ENCODE measurements at regions not wholly inside any gene's neighbourhood (a gene's known extent, or its start where the extent isn't known, plus 50 kb on each side); places are given as distances from the start of the nearest gene placed in this dataset.

DNA sequence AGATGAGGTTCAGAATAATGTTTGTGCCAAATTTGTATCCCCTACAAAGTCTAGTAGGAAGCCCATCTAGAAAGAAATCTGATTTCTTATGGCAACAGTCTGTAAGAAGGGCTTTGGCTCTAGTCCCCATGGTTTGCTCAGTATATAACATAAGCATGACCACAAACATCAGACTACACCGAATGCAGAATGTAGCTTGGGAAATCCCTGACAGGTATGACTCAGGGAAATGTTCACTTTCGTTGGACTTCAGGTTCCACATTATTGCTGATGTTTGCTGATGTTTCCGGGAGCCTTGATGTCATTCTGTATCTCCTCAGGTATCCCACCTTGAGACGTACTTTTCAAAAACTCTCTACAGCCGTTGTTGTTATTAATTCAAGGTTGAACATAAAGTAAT is 304.4 kb upstream of the TGFBR2 start:
- H3K9me2 ChIP-seq (replicated peaks; ENCODE audit: insufficient read depth), result no peaks in the 10 kb centered on the region
- H2AFZ ChIP-seq, result no peak overlapping the region
- no peak overlapping the region for H3K4me2 ChIP-seq
- no peaks in the 10 kb centered on the region for H3K27me3 ChIP-seq
- H4K20me1 ChIP-seq (ENCODE audit: insufficient read depth, poor library complexity, severe bottlenecking), result no peaks in the 10 kb centered on the region
- H3K36me3 ChIP-seq (replicated peaks; ENCODE audit: insufficient read depth, low read depth), result no peaks in the 10 kb centered on the region
- no peaks in the 10 kb centered on the region for H3K9me3 ChIP-seq (ENCODE audit: low read depth)
- no peaks in the 10 kb centered on the region for H3K4me1 ChIP-seq (ENCODE audit: insufficient read depth)
- DNase-seq (ENCODE audit: low spot score), result peak; percentile 13
- 65% methylated on average over 5 of the region's 5 CpGs for WGBS (ENCODE audit: low lambda C conversion rate, missing lambda C conversion rate)
- H3K79me2 ChIP-seq, result no peaks in the 10 kb centered on the region
- no peak overlapping the region for H3K4me3 ChIP-seq
- no peak for TF ChIP-seq EZH2phosphoT487 (IDR thresholded peaks at IDR 0.05; ENCODE audit: low read depth, severe bottlenecking, unreplicated experiment)
- TF ChIP-seq, protein P1, sequence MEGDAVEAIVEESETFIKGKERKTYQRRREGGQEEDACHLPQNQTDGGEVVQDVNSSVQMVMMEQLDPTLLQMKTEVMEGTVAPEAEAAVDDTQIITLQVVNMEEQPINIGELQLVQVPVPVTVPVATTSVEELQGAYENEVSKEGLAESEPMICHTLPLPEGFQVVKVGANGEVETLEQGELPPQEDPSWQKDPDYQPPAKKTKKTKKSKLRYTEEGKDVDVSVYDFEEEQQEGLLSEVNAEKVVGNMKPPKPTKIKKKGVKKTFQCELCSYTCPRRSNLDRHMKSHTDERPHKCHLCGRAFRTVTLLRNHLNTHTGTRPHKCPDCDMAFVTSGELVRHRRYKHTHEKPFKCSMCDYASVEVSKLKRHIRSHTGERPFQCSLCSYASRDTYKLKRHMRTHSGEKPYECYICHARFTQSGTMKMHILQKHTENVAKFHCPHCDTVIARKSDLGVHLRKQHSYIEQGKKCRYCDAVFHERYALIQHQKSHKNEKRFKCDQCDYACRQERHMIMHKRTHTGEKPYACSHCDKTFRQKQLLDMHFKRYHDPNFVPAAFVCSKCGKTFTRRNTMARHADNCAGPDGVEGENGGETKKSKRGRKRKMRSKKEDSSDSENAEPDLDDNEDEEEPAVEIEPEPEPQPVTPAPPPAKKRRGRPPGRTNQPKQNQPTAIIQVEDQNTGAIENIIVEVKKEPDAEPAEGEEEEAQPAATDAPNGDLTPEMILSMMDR (IDR thresholded peaks at IDR 0.05; ENCODE audit: poor library complexity), result no peak
- no peak for TF ChIP-seq EZH2 (IDR thresholded peaks at IDR 0.05; ENCODE audit: borderline replicate concordance)
- no peak overlapping the region for H3K27ac ChIP-seq

DNA sequence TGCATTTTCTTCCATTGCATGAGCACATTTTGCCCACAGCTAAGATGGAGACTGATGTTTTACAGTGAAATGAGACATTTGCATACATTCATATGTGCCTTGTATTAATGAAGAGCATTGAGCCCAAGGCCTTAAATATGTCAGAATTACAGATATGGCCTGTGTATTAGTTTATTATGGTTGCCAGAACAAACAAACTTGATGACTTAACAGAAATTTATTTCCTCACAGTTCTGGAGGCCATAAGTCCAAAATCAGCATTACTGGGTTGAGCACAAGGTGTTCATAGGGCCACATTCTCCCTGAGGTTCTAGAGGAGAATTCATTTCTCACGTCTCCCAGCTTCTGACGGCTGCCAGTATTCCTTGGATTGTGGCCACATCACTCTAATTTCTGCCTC is 302.6 kb upstream of the TGFBR2 start:
- Histone ChIP-seq H3K9me3 (ENCODE audit: low read depth) (no peaks in the 10 kb centered on the region), H2AFZ (no peak overlapping the region), H3K4me3 (no peak overlapping the region), H3K27ac (no peak overlapping the region), H3K4me2 (no peak overlapping the region), H4K20me1 (ENCODE audit: insufficient read depth, poor library complexity, severe bottlenecking) (no peaks in the 10 kb centered on the region), H3K79me2 (no peaks in the 10 kb centered on the region), H3K9me2 (replicated peaks; ENCODE audit: insufficient read depth) (no peaks in the 10 kb centered on the region), H3K4me1 (ENCODE audit: insufficient read depth) (no peaks in the 10 kb centered on the region), H3K36me3 (replicated peaks; ENCODE audit: insufficient read depth, low read depth) (no peaks in the 10 kb centered on the region), H3K27me3 (no peaks in the 10 kb centered on the region)
- WGBS (ENCODE audit: low lambda C conversion rate, missing lambda C conversion rate), result 98% methylated on average over 2 of the region's 2 CpGs
- no peak for DNase-seq (ENCODE audit: low spot score)
- no peak for TF ChIP-seq EZH2phosphoT487 (IDR thresholded peaks at IDR 0.05; ENCODE audit: low read depth, severe bottlenecking, unreplicated experiment)
- TF ChIP-seq, protein P1 (IDR thresholded peaks at IDR 0.05; ENCODE audit: poor library complexity), result no peak
- TF ChIP-seq EZH2 (IDR thresholded peaks at IDR 0.05; ENCODE audit: borderline replicate concordance), result no peak

GRCh38 chr3:30305021-30305420 is 301.4 kb upstream of the TGFBR2 start:
- Histone ChIP-seq H2AFZ (no peak overlapping the region), H3K27ac (no peak overlapping the region), H3K9me3 (ENCODE audit: low read depth) (no peaks in the 10 kb centered on the region), H3K4me2 (no peak overlapping the region), H3K79me2 (no peaks in the 10 kb centered on the region), H3K27me3 (no peaks in the 10 kb centered on the region), H3K4me1 (ENCODE audit: insufficient read depth) (no peaks in the 10 kb centered on the region), H4K20me1 (ENCODE audit: insufficient read depth, poor library complexity, severe bottlenecking) (no peaks in the 10 kb centered on the region), H3K9me2 (replicated peaks; ENCODE audit: insufficient read depth) (no peaks in the 10 kb centered on the region), H3K36me3 (replicated peaks; ENCODE audit: insufficient read depth, low read depth) (no peaks in the 10 kb centered on the region), H3K4me3 (no peak overlapping the region)
- WGBS (ENCODE audit: low lambda C conversion rate, missing lambda C conversion rate), result 82% methylated on average over 3 of the region's 3 CpGs
- DNase-seq (ENCODE audit: low spot score), result no peak
- TF ChIP-seq, protein P1 (IDR thresholded peaks at IDR 0.05; ENCODE audit: poor library complexity), result no peak
- no peak for TF ChIP-seq EZH2phosphoT487 (IDR thresholded peaks at IDR 0.05; ENCODE audit: low read depth, severe bottlenecking, unreplicated experiment)
- no peak for TF ChIP-seq EZH2 (IDR thresholded peaks at IDR 0.05; ENCODE audit: borderline replicate concordance)

- H3K79me2 ChIP-seq, result no peaks in the 10 kb centered on the region
Measured at GRCh38 chr3:30306896-30307295, 299.5 kb upstream of the TGFBR2 start.

More at GRCh38 chr3:30306896-30307295, 299.5 kb upstream of the TGFBR2 start:
- TF ChIP-seq EZH2phosphoT487 (IDR thresholded peaks at IDR 0.05; ENCODE audit: low read depth, severe bottlenecking, unreplicated experiment), result no peak
- TF ChIP-seq EZH2 (IDR thresholded peaks at IDR 0.05; ENCODE audit: borderline replicate concordance), result no peak
- TF ChIP-seq, protein P1 (IDR thresholded peaks at IDR 0.05; ENCODE audit: poor library complexity), result no peak
- Histone ChIP-seq H3K4me3 (no peak overlapping the region), H4K20me1 (ENCODE audit: insufficient read depth, poor library complexity, severe bottlenecking) (no peaks in the 10 kb centered on the region), H3K4me2 (no peak overlapping the region), H3K36me3 (replicated peaks; ENCODE audit: insufficient read depth, low read depth) (no peaks in the 10 kb centered on the region), H2AFZ (no peak overlapping the region), H3K9me2 (replicated peaks; ENCODE audit: insufficient read depth) (no peaks in the 10 kb centered on the region), H3K9me3 (ENCODE audit: low read depth) (no peaks in the 10 kb centered on the region), H3K27ac (no peak overlapping the region), H3K4me1 (ENCODE audit: insufficient read depth) (no peaks in the 10 kb centered on the region), H3K27me3 (no peaks in the 10 kb centered on the region)
- 96% methylated on average over 3 of the region's 3 CpGs for WGBS (ENCODE audit: low lambda C conversion rate, missing lambda C conversion rate)
- DNase-seq (ENCODE audit: low spot score), result no peak

All from hepatocyte (in vitro differentiated cells).